ENCODE measurements at regions not wholly inside any gene's neighbourhood (a gene's known extent, or its start where the extent isn't known, plus 50 kb on each side); places are given as distances from the start of the nearest gene placed in this dataset.

- no peak for TF ChIP-seq CTCF (IDR thresholded peaks at IDR 0.05; ENCODE audit: insufficient read depth, low read length)
- no peak for TF ChIP-seq REST (IDR thresholded peaks at IDR 0.05; ENCODE audit: insufficient replicate concordance, low read depth)
- TF ChIP-seq POLR2AphosphoS5 (IDR thresholded peaks at IDR 0.05; ENCODE audit: low read depth), result no peak
- TF ChIP-seq SPI1 (IDR thresholded peaks at IDR 0.05; ENCODE audit: borderline replicate concordance, low read depth), result no peak
- TF ChIP-seq GABPA (IDR thresholded peaks at IDR 0.05; ENCODE audit: low read depth), result no peak
These were observed 59.4 kb upstream of the NFIB start for GRCh38 chr9:14373336-14373666.

Data from HL-60 (cell line).